Inferior parietal cortex (tissue), 1 donor: ENCODE measurements at regions not wholly inside any gene's neighbourhood (a gene's known extent, or its start where the extent isn't known, plus 50 kb on each side); places are given as distances from the start of the nearest gene placed in this dataset.

ENCODE experiments used
- DNase-seq: peaks from one replicate; pipeline ENCODE4 v3.0.0-alpha.2; 2016; ENCODE audit errors: extremely low spot score

- DNase-seq, result no peak
Measured at GRCh38 chr12:66910366-66910974, 231.6 kb upstream of the GRIP1 start.

- no peak for DNase-seq
Measured at GRCh38 chr12:66915306-66915904, 236.5 kb upstream of the GRIP1 start.

GRCh38 chr12:66916189-66916588, 237.3 kb upstream of the GRIP1 start:
- DNase-seq, result no peak

- DNase-seq, result no peak
Measured at GRCh38 chr12:66919466-66919865, 240.6 kb upstream of the GRIP1 start.

- DNase-seq, result no peak
Measured at GRCh38 chr12:66920205-66920604, 241.3 kb upstream of the GRIP1 start.

- no peak for DNase-seq
Measured at GRCh38 chr12:66921151-66921550, 242.3 kb upstream of the GRIP1 start.

GRCh38 chr12:66925083-66925482, 246.2 kb upstream of the GRIP1 start:
- no peak for DNase-seq

GRCh38 chr12:66929121-66929520, 250.2 kb upstream of the GRIP1 start:
- no peak for DNase-seq

GRCh38 chr12:66931091-66931490, 252.2 kb upstream of the GRIP1 start:
- no peak for DNase-seq

GRCh38 chr12:66932126-66932525, 253.2 kb upstream of the GRIP1 start:
- no peak for DNase-seq

GRCh38 chr12:66934302-66935062, 255.6 kb upstream of the GRIP1 start:
- DNase-seq, result no peak

GRCh38 chr12:66941150-66941549, 262.3 kb upstream of the GRIP1 start:
- no peak for DNase-seq

- no peak for DNase-seq
Measured at GRCh38 chr12:66942741-66943465, 264.0 kb upstream of the GRIP1 start.

- DNase-seq, result no peak
Measured at GRCh38 chr12:66944365-66944764, 265.5 kb upstream of the GRIP1 start.

- DNase-seq, result no peak
Measured at GRCh38 chr12:66945189-66945817, 266.4 kb upstream of the GRIP1 start.

- DNase-seq, result no peak
Measured at GRCh38 chr12:66947119-66947518, 268.2 kb upstream of the GRIP1 start.

GRCh38 chr12:66952668-66953067, 273.8 kb upstream of the GRIP1 start:
- no peak for DNase-seq

GRCh38 chr12:66956300-66956699, 277.4 kb upstream of the GRIP1 start:
- no peak for DNase-seq

GRCh38 chr12:66959276-66959675, 280.4 kb upstream of the GRIP1 start:
- DNase-seq, result no peak

GRCh38 chr12:66960006-66960405, 281.1 kb upstream of the GRIP1 start:
- no peak for DNase-seq

- no peak for DNase-seq
Measured at GRCh38 chr12:66960704-66961690, 282.1 kb upstream of the GRIP1 start.
